HG03460 (cell line): ENCODE measurements at regions not wholly inside any gene's neighbourhood (a gene's known extent, or its start where the extent isn't known, plus 50 kb on each side); places are given as distances from the start of the nearest gene placed in this dataset.

Source experiments
- ATAC-seq: cut with Tn5 transposase; IDR thresholded peaks from one replicate; pipeline ENCODE4 v1.9.1; 2021; ENCODE audit not compliant: unreplicated experiment

DNA sequence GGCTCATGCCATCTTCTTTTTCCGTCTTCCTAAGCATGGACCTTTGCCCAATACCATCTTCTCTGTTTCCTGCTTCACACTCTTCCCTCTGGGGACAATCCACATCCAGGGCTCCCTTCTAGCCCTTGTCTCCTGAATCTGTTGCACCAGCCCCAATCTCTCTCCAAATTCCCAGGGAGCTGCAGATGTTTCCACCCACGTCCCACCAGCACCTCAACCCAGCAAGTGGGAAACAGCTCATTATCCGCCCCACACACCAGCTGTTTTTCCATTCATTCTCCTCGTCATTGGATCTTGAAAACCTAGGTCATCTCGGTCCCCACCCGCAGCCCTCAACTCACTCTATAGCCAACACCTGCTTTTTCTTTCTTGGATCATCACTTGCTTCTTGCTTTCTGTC lies 185.0 kb upstream of the CDYL start:
- ATAC-seq: no peak

DNA sequence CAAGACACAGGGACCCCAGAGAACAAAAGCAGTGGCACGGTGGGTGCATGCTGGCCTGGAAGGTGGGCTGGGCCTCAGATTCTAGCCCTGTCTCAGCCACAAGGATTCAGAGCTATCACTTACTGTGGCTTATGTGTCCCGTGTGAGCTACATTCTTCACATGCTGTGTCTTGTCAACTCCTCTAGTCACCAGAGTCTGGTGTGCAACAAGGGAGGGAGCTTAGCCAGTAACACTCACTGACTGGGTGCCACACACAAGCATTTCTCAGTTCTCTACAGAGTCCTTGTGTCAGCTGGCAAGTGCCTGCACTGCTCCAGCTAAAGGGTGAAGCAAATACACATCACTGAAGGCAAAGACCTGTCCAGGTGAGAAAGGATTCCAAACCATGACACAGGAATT lies 186.9 kb upstream of the CDYL start:
- ATAC-seq: no peak

DNA sequence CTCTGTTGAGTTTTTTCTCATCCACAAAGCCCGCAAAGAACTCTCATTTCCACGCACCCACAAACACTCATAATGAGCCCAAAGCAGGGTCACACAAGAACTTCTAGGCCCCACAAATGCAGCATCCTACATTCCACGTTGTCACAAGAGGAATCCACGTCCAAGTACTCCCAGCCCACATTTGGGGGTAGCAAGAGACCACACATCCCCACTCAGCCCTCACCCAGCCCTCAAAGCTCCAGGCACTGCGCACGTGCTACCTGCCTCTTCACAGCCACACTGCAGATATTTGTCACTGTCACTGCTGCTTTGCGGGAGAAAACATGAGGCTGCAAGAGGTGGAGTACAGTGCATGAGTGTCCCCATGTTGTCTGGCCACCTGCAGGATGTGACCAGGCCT lies 187.6 kb upstream of the CDYL start:
- ATAC-seq: no peak

DNA sequence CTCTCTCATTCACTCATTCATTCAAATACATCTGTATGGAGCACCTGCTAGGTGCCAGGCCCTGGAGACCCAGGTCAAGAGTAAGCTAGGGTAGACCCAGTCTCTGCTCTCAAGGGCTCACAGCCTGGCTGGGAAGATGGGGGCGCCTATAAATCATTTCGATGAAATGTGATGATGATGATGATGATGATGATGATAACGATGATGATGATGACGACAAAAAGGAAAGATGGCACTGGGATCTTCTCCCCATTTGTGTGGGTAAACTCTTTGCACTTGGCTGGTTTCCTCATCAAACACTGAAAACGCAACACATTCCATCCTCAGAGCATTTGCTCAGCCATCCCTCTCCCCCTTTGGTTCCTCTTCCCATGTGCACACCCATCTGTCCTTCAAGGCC lies 188.0 kb upstream of the CDYL start:
- no peak for ATAC-seq

DNA sequence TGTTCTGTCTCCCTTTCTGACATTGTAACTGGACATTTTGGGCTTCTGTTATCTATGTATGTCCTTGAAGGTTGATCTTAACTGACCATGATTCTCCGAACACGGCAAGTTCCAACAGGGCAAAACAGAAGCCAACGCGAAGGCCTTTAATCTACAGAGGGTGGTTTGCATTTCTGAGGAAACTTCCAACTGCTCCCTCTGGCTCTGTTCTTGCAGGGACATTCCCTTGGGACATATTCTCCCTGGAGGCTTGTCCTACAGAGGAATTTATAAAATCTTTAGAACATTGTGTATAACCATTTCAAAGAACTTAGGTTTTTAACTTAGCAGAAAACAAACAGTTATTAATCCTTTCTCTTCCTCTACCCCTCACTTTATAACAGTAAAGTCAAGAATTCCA lies 189.0 kb upstream of the CDYL start:
- ATAC-seq: no peak

DNA sequence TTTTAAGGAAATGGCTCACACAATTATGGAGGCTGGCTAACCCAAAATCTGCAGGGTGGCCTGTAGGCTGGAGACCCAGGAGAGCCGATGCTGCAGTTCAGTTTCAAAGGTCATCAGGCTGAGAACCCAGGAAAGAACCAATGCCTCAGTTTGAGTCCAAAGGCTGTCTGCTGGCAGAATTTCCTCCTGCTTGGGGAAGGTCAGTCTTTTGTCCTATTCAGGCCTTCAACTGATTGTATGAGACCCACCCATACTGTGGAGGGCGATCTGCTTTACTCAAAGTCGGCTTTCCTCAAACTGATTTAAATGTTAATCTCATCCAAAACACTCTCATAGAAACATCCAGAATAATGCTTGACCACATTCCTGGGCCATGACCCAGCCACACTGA lies 189.7 kb upstream of the CDYL start:
- no peak for ATAC-seq

DNA sequence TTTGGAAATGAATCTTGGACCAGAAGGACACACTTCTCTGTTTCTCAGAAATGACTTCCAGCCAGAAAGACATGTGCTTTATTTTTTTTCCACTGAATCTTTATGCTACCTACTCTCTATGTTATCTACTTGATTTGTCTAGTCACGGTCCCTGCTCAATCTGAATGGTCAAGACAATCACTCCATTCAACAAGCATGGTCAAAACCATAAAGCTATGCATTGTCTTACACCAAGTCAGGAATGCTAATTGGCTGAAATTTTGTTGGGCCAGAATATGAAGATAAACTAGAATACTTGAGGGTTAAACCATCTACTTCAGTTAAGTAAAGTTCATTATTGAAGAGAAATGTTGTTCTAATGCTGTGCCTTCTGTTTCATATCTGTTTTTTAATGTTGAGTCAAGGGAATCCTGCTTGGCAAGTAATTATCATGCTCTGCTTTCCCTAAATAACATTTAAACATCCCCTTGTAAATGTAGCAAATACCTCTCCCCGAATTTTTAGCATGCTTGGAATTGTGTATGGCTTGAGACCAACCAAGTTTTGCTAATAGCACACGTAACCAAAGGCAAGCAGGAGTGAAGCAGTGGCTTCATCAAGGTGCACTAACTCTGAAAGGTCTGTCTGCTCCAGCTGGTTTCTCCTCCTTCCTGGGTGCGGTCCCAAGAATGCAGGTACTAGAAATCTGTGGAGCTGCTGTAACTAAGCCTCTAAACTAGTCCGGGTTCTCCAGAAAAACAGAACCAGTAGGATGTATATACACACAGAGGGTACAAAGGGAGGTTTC lies 190.3 kb upstream of the CDYL start:
- no peak for ATAC-seq

DNA sequence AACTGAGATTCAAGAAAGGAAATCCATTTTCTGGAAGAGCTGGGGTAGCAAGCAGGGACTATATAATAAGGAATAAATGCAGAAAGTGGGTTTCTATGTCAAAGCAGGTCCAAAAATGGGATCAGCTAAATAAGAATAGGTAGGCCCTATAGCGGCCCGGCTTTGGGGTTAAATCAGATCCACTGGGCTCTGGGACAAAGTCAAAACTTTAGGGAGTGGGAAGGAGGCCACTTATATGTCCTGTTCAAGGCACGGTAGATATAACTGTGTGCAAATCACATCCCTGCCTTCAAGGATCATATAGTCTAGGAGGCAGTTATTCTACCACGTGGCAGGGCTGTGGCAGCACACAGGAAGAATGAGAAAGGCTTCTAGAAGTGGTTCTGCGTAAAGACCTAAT lies 191.4 kb upstream of the CDYL start:
- ATAC-seq: no peak

DNA sequence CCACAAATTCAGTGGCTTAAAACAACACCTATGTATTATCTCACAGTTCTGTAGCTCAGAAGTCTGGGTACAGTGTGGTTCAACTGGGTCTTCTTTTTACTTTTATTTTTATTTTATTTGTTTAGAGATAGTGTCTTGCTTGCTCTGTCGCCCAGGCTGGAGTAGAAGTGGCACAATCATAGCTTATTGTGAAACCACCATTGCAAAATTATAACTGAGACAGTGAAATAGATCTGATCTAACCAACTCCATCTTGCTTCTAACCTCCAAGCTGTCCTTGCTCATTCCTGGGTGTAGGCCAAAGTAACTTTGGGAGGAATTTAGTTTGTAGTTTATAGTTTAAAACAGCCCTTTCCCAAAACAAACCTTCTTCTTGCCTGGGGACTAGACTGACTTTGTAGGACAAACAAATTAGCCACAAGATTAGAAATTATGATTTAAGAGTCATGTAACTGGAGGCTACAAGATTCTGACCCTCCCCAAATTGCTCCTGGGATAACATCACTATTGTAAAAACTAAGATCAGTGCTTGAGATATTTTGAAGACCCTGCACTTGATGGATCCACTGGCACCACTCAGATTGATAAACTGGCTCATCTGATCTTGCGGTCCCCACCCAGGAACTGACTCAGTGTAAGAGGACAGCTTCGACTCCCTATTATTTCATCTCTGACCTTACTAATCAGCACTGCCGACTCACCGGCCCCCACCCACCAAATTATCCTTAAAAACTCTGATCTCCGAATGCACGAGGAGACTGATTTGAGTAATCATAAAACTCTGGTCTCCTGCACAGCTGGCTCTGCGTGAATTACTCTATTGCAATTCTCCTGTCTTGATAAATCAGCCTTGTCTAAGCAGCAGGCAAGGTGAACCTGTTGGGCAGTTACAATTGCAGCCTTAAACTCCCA lies 193.4 kb upstream of the CDYL start:
- ATAC-seq: no peak

DNA sequence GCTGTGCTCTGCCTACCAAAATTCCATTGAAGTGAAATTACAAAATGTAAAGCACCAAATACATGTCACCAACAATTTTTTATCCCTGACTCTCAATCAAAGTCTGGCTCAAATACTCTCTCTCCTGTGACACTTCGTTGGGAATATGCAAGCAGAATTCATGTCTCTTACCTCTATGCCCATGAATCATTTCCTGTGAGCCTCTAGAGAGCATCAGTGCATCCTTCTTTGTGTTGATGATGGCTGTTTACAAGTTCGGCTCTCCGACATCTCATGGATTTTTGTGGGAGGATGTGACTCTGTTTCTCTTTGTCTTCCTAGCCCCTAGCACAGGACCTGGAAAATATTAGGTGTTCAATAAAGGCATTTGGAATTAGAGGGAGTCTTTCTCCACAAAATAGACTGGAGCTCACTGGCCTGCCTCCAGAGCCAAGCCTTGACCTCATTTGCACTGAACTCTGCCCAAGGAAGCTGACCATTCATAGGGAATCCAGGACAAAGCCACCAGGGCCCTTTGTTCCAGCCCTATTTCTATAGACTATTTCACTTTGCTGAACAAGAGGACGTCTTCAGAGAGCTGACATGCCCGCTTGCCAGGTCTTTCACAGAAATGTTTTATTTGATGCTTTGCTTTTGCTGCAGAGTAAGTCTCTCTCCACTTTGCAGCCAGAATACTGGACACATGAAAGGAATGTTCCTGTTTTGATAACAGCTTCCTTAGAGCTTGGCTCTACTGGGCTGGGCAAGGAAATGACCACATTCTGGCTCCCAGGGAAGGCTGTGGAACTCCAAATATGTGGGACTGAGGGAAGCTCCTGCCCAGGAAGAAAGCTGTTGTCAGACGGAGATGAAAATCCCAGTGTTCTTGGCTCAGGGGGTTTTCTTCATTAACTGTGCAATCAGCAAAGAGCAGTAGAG lies 194.5 kb upstream of the CDYL start:
- no peak for ATAC-seq

DNA sequence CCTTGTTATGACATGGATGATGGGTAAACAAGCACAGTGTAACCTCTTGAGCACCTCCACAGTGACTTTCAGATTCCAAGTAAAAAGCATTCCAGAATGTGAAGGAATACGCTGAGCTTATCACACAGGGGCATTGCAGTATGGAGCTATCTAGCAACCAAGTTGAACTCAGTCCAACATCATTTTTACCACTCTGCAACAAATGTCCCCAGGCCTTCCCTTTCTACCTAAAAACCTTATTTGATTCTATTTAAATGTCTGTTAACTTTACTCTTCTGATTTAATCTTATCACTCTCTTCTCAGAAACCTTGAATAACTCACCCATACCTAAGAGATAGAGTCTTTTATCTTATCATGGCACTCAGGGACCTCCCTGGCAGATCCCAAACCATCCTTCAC lies 195.8 kb upstream of the CDYL start:
- no peak for ATAC-seq

DNA sequence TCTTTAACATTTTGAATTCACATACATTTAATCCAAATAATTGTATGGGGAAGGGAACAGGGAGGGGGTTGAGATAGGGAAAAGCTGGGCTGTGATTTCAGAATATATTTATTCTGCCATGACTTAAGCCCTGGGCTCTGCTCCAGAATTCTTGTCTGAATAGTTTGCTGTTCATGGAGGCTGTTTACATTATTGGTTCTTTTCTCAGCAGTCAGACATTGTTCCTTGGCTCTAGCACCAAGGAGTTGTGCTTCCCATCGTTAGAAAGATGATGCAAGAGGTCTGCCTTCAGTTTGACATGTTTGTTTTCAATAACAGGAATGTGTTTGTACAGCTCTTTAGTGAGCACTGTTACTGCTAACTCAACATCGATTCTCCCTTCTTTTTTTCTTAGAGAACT lies 198.8 kb upstream of the CDYL start:
- no peak for ATAC-seq

DNA sequence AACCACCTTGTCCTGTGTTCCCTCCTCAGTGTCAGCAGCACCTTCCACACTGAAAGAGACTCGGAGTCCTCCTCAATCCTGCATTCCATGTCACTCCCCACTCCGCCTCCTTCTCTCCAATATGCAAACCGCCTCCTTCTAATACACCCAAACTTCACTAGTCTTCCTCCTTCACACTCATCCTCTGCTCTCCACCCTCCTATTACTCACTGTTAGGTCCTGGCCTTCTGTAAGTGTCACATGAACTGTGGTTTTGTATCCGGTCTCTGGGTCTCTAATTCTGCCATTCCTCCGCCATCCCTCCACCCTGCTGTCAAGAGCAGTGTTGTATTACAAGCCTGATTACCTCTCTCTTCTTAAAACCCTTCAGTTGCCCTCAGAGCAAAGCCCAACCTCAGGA lies 200.5 kb upstream of the CDYL start:
- ATAC-seq: no peak

DNA sequence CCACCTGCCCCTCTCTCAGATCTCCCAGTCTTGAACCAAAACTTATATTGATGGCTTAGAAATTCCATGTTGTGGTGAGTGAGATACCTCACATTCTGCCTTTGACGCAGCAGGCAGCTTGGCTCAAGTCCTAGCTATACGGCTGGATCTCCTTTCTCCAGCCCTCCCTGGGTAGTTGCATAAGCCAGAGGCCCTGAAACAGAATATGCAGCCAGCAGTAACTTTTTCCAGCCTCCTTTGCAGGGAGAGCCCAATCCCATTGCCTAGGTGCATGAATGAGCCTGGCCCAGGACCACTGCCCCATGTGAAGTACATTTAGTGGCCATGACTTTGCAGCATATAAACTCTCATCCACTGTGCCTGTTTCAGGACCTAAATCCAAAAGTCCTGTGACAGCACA lies 202.2 kb upstream of the CDYL start:
- no peak for ATAC-seq

DNA sequence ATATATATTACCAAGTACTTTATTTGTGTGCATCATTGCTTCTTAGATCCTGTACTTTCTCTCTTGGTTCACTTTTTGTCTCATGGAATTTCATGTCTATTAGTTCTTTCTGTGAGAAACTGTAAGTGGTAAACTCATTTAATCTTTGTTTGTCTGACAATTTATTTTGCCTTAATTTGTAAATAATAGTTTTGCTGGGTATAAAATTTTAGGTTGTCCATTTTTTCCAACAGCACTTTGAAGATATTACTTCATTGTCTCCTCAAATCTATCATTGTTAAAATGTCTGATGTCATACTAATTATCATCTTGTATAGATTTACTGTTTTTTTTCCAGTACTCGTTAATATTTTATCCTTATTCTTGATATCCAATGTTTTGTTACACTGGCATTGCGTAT lies 205.2 kb upstream of the CDYL start:
- ATAC-seq: no peak

DNA sequence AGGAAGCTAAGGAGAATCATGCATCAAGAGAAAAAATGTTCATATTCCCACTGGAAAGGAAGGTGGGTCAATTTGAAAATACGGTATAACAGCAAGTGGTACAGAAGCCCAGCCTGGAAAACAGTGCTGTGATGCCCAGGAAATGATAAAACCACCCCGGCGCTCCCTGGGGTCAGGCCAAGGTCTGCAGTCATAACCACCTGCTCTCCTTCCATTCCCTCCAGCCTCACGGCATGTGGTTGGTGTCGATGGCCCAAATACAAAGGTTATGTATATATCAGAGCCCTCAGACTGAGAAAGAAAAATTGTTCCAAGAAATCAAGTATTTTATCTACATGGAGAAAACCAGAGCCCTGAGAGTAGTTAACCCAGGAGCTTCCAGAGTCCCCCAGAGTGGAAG lies 208.1 kb upstream of the CDYL start:
- ATAC-seq: no peak

DNA sequence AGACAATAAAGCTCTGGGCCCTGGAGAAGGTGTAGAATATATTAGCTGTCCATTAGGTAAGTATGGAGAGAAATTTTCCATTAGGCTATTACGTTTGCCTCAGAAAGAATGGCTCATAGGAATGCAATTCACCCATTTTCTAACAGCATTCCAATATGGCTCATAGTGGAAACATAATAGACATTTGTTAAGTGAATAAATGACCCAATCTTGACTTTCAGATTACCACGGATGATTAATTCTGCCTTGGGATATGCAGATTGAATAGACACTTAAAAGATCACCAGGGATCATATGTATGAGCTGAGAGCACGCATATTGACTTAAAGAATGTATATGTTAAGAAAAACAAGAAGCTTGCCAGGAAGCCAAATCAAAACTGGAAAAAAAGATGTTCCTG lies 209.1 kb upstream of the CDYL start:
- no peak for ATAC-seq

DNA sequence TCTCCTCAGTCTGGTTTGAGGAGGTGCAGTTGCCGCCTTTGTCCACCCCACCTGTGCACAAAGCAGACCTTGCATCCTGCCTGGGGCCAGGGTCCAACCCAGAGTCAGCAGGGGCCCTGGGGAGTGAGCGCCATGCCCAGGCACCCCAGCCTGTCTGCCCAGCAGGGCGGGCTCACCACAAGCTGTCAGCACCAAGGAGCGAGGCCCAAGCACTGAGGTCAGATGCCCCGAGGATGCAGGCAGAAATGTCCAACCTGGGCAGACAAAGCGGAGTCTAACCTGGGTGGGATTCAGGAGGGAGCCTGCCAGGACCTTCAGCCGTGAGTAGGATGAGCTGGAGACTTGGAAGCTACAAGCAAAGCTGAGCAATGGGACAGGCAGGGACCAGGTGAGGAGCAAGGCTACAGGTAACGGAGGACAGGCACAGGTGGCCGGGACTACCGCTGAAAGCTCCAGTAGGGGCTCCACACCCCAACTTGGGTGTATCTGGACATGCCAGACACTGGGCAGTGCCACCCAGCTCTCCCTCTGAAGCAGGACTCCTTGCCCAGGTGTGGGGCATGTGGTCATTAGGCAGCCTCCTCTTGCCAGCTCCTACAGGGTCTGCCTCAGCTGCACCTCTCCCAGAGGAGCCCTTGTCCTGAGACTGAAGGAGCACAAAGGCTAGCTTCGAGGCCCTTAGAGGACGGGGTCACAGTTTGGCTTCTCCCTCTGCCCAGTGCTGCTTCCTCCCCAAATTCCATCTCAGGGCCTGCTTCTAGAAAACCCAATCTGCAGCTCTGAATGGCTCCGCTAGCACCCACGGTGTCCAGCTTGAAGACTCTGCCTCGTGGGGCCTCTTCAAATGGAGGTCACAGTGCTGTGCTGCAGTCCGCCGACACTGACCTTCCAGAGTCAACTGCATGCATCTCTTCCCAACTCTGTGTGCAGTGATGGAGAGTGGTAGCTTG lies 210.6 kb upstream of the CDYL start:
- no peak for ATAC-seq

DNA sequence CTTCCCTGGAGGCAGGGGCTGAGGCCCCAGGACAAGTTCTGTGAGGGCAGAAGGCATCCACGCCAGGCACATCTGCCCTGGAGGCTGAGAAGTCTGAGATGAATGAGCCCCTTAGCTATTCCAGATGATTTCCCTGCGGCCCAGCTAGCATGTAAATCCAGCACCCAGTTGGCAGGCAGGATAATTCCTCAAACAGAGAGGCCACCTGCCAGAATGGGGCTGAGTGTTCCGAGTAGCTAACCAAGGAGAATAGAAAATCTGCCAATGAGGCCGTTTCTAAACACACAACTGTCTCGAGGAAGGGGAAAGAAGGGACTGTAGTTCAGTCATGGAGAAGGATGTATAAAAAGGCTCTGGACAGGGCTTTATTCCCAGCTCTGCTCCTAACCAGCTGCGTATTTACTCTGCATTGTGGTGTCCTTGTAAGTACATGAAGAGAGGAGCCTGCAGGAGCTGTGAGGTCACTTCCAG lies 211.4 kb upstream of the CDYL start:
- no peak for ATAC-seq

DNA sequence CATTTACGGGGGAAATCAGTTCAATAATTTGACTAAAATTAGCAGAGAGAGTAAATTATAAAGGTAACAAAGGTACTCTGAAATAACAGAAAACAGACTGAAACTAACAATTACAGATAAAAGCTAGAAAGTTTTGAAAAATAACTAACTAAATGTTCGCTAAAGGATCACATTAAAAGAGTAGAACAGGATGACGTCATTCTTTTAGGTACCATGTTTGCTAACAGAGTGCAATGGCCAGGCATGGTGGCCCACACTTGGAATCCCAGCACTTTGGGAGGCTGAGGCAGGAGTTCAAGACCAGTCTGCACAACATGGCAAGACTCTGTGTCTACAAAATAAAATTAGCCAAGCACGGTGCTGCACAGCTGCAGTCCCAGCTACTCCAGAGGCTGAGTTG lies 212.3 kb upstream of the CDYL start:
- no peak for ATAC-seq
